ENCODE measurements at regions not wholly inside any gene's neighbourhood (a gene's known extent, or its start where the extent isn't known, plus 50 kb on each side); places are given as distances from the start of the nearest gene placed in this dataset.

DNA sequence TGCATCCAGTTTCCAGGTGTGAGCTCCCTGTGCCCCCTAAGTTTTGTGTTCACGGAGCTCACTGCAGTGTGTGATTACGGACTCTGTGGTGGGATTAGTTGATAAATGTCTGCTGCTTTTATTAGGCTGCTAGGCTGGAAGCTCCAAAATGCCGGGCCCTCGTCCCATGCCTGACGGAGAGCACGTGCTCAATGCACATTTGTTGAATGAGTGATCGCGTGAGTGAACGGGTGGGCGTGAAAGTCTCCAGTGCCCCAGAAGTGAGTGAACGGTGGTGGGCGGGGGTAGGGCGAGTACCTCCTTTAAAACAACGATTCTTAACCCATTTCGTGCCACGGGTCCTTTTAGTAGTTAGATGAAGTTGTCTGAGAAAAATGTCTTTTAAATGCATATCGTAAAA lies 175.5 kb downstream of the AACS start:
- no peak for DNase-seq (ENCODE audit: low read depth in 6 of 9, low spot score in 9 of 9)
- Histone ChIP-seq H3K9me3 (ENCODE audit: control insufficient read depth in 2 of 2, insufficient read depth in 1 of 2, low read length in 1 of 2) (peaks cover 0 to 3% of the 10 kb centered on the region in 2 donors), H3K27ac (ENCODE audit: low read depth in 1 of 2, low read length in 1 of 2) (no peak overlapping the region), H3K27me3 (ENCODE audit: control insufficient read depth in 2 of 2, insufficient read depth in 1 of 2, low read length in 1 of 2) (peaks cover 0 to 2% of the 10 kb centered on the region in 2 donors), H3K36me3 (ENCODE audit: control insufficient read depth in 2 of 2, insufficient read depth in 2 of 2, low read length in 1 of 2) (no peaks in the 10 kb centered on the region), H3K4me3 (ENCODE audit: low read length in 2 of 2) (no peak overlapping the region), H3K4me1 (ENCODE audit: control insufficient read depth in 2 of 2, insufficient read depth in 2 of 2, low read length in 2 of 2) (no peaks in the 10 kb centered on the region)
- WGBS, result 77% methylated on average over 17 of the region's 17 CpGs

DNA sequence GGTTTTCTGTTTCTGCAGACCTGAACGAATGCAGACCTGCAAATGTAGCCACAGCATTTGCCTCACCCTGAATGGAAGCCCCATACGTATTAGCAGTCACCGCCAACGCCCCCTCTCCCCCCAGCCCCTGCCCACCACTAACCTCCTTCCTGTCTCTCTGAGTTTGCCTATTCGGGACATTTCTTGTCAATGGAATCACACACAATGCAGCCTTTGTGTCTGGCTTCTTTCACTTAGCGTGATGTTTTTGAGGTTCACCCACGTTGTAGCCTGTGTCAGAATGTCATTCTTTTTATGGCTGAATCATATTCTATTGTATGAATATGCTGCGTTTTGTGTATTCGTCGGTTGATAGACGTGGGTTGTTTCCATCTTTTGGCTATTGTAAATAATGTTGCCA lies 178.6 kb downstream of the AACS start:
- H3K27ac ChIP-seq (ENCODE audit: low read depth in 1 of 2, low read length in 1 of 2), result no peak overlapping the region
- H3K27me3 ChIP-seq (ENCODE audit: control insufficient read depth in 2 of 2, insufficient read depth in 1 of 2, low read length in 1 of 2), result peaks cover 0 to 2% of the 10 kb centered on the region in 2 donors
- H3K9me3 ChIP-seq (ENCODE audit: control insufficient read depth in 2 of 2, insufficient read depth in 1 of 2, low read length in 1 of 2), result no peaks in the 10 kb centered on the region
- H3K36me3 ChIP-seq (ENCODE audit: control insufficient read depth in 2 of 2, insufficient read depth in 2 of 2, low read length in 1 of 2), result no peaks in the 10 kb centered on the region
- no peak overlapping the region for H3K4me3 ChIP-seq (ENCODE audit: low read length in 2 of 2)
- H3K4me1 ChIP-seq (ENCODE audit: control insufficient read depth in 2 of 2, insufficient read depth in 2 of 2, low read length in 2 of 2), result no peaks in the 10 kb centered on the region
- no peak for DNase-seq (ENCODE audit: low read depth in 6 of 9, low spot score in 9 of 9)
- 82% methylated on average over 11 of the region's 11 CpGs for WGBS

DNA sequence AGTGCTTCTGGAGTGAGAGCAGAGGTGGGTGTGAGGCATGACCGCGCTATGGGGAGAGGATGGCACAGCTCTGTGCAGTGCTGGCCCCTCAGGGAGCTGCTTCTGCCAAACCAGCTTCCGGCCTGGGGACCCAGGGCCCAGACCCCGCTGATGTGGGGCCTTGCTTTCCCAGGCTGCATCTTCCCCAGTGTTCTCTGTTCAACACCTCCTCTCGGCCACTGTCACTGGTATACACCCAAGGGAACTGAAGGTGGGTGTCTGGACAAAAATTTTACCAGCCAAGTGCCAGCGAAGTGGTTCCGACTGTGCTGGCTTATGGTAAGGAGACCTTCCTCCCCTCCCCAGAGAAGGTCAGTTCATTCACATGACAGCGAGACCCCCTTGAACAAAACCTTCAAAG lies 179.1 kb downstream of the AACS start:
- 95% methylated on average over 8 of the region's 8 CpGs for WGBS
- Histone ChIP-seq H3K36me3 (ENCODE audit: control insufficient read depth in 2 of 2, insufficient read depth in 2 of 2, low read length in 1 of 2) (no peaks in the 10 kb centered on the region), H3K27me3 (ENCODE audit: control insufficient read depth in 2 of 2, insufficient read depth in 1 of 2, low read length in 1 of 2) (peaks cover 0 to 2% of the 10 kb centered on the region in 2 donors), H3K9me3 (ENCODE audit: control insufficient read depth in 2 of 2, insufficient read depth in 1 of 2, low read length in 1 of 2) (no peaks in the 10 kb centered on the region), H3K4me1 (ENCODE audit: control insufficient read depth in 2 of 2, insufficient read depth in 2 of 2, low read length in 2 of 2) (no peaks in the 10 kb centered on the region), H3K27ac (ENCODE audit: low read depth in 1 of 2, low read length in 1 of 2) (no peak overlapping the region), H3K4me3 (ENCODE audit: low read length in 2 of 2) (no peak overlapping the region)
- no peak for DNase-seq (ENCODE audit: low read depth in 6 of 9, low spot score in 9 of 9)

DNA sequence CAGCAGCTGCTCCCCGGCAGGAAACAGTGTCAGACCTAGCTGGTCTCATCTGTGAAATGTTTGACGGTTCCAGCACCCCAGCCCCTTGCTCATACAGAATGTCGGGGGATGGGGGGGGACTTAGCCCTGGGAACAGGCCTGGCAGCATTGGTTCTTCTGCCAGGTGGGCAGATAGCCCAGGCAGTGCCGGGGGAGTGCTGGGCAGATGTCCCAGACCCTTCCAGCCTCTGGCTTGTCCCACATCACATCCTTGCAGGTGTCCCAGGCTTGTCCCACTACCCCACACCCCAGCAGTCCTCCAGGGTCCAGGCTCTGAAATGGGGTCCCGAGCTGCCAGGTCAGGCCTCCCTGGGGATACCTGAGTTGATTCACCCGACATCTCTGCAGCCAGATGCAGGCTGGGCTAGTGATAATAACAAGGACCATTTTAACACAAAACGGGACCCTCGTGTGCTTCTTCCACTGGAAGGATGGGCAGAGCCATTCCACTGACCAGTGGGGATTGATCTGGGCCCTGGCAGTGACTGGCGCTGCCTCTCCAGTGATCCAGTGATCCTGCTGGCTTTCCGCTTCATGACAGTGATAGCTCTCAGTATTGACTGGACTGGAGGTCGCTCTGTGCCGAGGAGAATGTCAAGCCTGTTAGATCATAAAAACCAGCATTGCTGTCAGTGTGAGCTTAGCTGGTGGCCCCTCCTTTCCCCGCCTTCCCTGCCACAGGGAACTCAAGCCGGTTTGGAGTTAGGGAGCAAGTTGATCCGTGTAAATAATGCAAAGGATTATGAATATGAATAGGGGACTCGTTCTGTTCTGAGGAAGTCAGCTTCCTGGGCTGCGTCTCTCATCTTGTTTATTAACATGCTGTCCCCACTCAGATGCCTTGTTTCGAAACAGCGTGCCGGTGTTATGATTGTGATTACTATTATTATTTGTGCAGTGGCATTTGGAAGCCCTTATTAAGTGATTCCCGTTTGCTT lies 180.6 kb downstream of the AACS start:
- Histone ChIP-seq H3K4me3 (ENCODE audit: low read length in 2 of 2) (no peak overlapping the region), H3K4me1 (ENCODE audit: control insufficient read depth in 2 of 2, insufficient read depth in 2 of 2, low read length in 2 of 2) (no peaks in the 10 kb centered on the region), H3K36me3 (ENCODE audit: control insufficient read depth in 2 of 2, insufficient read depth in 2 of 2, low read length in 1 of 2) (no peaks in the 10 kb centered on the region), H3K27ac (ENCODE audit: low read depth in 1 of 2, low read length in 1 of 2) (no peak overlapping the region), H3K27me3 (ENCODE audit: control insufficient read depth in 2 of 2, insufficient read depth in 1 of 2, low read length in 1 of 2) (peaks cover 0 to 2% of the 10 kb centered on the region in 2 donors), H3K9me3 (ENCODE audit: control insufficient read depth in 2 of 2, insufficient read depth in 1 of 2, low read length in 1 of 2) (no peaks in the 10 kb centered on the region)
- no peak for DNase-seq (ENCODE audit: low read depth in 6 of 9, low spot score in 9 of 9)
- WGBS, result 65% methylated on average over 21 of the region's 21 CpGs

DNA sequence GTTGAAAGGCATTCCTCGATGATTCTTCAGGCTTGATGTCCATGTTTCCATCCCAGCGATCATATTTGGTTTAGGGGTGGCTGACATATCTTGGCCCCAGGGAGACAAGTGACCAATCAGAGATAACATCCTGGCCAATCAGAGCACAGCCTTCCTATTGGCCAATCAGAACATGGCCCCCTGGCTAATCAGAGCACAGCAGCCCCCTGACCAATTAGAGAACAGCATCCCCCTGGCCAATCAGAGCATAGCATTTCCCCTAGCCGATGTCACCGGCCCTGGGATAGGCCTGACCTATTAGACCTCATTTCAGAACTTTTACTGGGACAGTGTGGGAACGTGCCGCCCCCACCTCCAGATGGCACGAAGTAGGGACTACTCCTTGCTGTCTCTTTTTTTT lies 182.2 kb downstream of the AACS start:
- DNase-seq (ENCODE audit: low read depth in 6 of 9, low spot score in 9 of 9), result no peak
- no peaks in the 10 kb centered on the region for H3K4me1 ChIP-seq (ENCODE audit: control insufficient read depth in 2 of 2, insufficient read depth in 2 of 2, low read length in 2 of 2)
- H3K27me3 ChIP-seq (ENCODE audit: control insufficient read depth in 2 of 2, insufficient read depth in 1 of 2, low read length in 1 of 2), result peaks cover 0 to 2% of the 10 kb centered on the region in 2 donors
- no peaks in the 10 kb centered on the region for H3K36me3 ChIP-seq (ENCODE audit: control insufficient read depth in 2 of 2, insufficient read depth in 2 of 2, low read length in 1 of 2)
- 96% methylated on average over 7 of the region's 7 CpGs for WGBS
- no peak overlapping the region for H3K4me3 ChIP-seq (ENCODE audit: low read length in 2 of 2)
- no peaks in the 10 kb centered on the region for H3K9me3 ChIP-seq (ENCODE audit: control insufficient read depth in 2 of 2, insufficient read depth in 1 of 2, low read length in 1 of 2)
- no peak overlapping the region for H3K27ac ChIP-seq (ENCODE audit: low read depth in 1 of 2, low read length in 1 of 2)

DNA sequence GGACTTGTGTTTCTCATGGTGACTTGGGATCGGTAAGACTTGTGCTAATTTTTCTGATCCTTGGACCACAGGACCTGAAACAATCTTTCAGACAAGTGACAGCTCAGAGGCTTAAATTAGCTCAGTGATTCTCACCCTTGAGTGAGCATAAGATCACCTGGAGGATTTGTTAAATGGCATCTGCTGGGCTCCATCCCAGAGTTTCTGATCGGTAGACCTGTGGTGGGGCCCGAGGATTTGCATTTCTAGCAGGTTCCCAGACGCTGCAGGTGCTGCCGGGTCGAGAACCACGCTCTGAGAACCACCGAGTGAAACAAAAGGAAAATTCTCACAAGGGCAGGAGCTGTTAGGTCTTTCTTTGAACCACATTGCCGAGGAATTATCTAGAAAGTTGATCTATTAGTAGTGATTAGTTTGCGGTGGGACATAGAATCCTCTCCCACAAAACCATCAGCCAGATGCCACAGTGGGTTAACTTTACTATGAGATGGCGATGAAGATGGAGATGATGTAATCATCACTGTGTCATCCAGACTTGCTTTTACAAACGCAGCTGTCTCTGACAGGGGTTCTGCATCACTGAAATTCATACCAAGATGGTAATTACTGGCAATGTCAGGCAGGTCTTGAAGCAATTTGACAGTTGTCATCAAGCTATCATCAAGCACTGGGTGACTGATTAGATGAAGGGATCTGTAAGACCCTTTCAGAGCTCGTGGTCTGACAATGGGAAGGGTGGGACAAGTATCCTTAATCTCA lies 184.0 kb downstream of the AACS start:
- DNase-seq (ENCODE audit: low read depth in 6 of 9, low spot score in 9 of 9), result no peak
- WGBS, result 89% methylated on average over 13 of the region's 13 CpGs
- Histone ChIP-seq H3K4me1 (ENCODE audit: control insufficient read depth in 2 of 2, insufficient read depth in 2 of 2, low read length in 2 of 2) (no peaks in the 10 kb centered on the region), H3K27me3 (ENCODE audit: control insufficient read depth in 2 of 2, insufficient read depth in 1 of 2, low read length in 1 of 2) (peaks cover 0 to 2% of the 10 kb centered on the region in 2 donors), H3K36me3 (ENCODE audit: control insufficient read depth in 2 of 2, insufficient read depth in 2 of 2, low read length in 1 of 2) (no peaks in the 10 kb centered on the region), H3K9me3 (ENCODE audit: control insufficient read depth in 2 of 2, insufficient read depth in 1 of 2, low read length in 1 of 2) (no peaks in the 10 kb centered on the region), H3K4me3 (ENCODE audit: low read length in 2 of 2) (no peak overlapping the region), H3K27ac (ENCODE audit: low read depth in 1 of 2, low read length in 1 of 2) (no peak overlapping the region)

DNA sequence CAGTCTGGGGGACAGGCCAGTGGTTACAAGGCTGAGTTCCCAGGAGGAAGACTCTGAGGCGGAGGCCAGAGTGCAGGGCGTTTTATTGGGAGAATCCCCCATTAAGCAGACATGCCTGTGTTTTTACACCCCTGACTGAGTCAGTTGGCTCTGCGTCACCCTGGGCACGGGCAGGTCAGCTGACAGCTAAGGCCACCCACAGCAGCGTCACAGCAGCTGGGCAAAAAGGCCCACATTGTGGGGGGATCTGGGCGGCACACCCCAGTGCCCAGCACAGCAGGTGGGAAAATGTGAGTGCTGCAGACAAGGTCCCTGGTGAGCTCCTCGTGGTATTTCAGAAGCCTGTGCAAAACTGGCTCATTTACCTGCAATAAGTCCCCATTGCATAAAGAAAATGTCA lies 184.7 kb downstream of the AACS start:
- Histone ChIP-seq H3K36me3 (ENCODE audit: control insufficient read depth in 2 of 2, insufficient read depth in 2 of 2, low read length in 1 of 2) (no peaks in the 10 kb centered on the region), H3K27me3 (ENCODE audit: control insufficient read depth in 2 of 2, insufficient read depth in 1 of 2, low read length in 1 of 2) (peaks cover 0 to 2% of the 10 kb centered on the region in 2 donors), H3K27ac (ENCODE audit: low read depth in 1 of 2, low read length in 1 of 2) (no peak overlapping the region), H3K4me3 (ENCODE audit: low read length in 2 of 2) (no peak overlapping the region), H3K9me3 (ENCODE audit: control insufficient read depth in 2 of 2, insufficient read depth in 1 of 2, low read length in 1 of 2) (no peaks in the 10 kb centered on the region), H3K4me1 (ENCODE audit: control insufficient read depth in 2 of 2, insufficient read depth in 2 of 2, low read length in 2 of 2) (no peaks in the 10 kb centered on the region)
- no peak for DNase-seq (ENCODE audit: low read depth in 6 of 9, low spot score in 9 of 9)
- 89% methylated on average over 7 of the region's 7 CpGs for WGBS

DNA sequence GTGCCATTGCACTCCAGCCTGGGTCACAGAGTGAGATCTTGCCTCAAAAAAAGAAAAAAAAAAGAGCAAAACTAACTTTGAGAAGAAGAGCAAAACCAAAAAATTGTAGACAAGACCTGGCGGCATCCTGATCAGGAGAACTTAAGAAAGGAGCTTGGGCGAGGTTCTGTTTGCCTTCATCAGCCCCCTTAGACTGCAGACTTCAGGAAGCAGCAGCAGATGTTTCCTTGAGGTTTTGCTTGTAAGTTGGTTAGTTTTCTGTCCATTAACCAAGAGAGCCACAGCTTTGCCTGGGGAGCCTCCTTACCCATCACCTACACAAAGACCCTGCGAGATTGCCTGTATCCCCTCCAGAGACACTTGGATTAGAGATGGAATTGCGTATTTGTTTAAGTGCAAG lies 189.0 kb downstream of the AACS start:
- Histone ChIP-seq H3K27ac (ENCODE audit: low read depth in 1 of 2, low read length in 1 of 2) (no peak overlapping the region), H3K36me3 (ENCODE audit: control insufficient read depth in 2 of 2, insufficient read depth in 2 of 2, low read length in 1 of 2) (no peaks in the 10 kb centered on the region), H3K27me3 (ENCODE audit: control insufficient read depth in 2 of 2, insufficient read depth in 1 of 2, low read length in 1 of 2) (no peaks in the 10 kb centered on the region), H3K4me3 (ENCODE audit: low read length in 2 of 2) (no peak overlapping the region), H3K4me1 (ENCODE audit: control insufficient read depth in 2 of 2, insufficient read depth in 2 of 2, low read length in 2 of 2) (no peaks in the 10 kb centered on the region), H3K9me3 (ENCODE audit: control insufficient read depth in 2 of 2, insufficient read depth in 1 of 2, low read length in 1 of 2) (no peaks in the 10 kb centered on the region)
- WGBS, result 31% methylated on average over 4 of the region's 4 CpGs
- DNase-seq (ENCODE audit: low read depth in 6 of 9, low spot score in 9 of 9), result no peak

DNA sequence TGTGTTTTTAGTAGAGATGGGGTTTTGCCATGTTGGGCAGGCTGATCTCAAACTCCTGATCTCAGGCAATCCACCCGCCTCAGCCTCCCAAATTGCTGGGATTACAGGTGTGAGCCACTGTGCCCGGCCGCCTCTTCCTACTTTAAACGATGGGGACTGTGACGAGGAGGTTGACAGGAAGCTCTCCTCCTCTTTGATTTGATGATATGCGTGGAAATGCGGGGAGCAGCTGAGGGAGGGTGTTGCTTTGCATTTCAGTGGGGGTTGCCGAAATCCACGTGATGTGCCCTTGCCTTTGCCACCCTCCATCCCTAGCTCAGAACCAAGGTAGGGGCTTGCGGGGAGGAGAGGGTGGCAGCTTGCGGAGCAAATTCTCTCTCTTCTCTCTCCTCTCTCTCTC lies 189.6 kb downstream of the AACS start:
- Histone ChIP-seq H3K27me3 (ENCODE audit: control insufficient read depth in 2 of 2, insufficient read depth in 1 of 2, low read length in 1 of 2) (no peaks in the 10 kb centered on the region), H3K4me1 (ENCODE audit: control insufficient read depth in 2 of 2, insufficient read depth in 2 of 2, low read length in 2 of 2) (no peaks in the 10 kb centered on the region), H3K4me3 (ENCODE audit: low read length in 2 of 2) (no peak overlapping the region), H3K36me3 (ENCODE audit: control insufficient read depth in 2 of 2, insufficient read depth in 2 of 2, low read length in 1 of 2) (no peaks in the 10 kb centered on the region), H3K27ac (ENCODE audit: low read depth in 1 of 2, low read length in 1 of 2) (no peak overlapping the region), H3K9me3 (ENCODE audit: control insufficient read depth in 2 of 2, insufficient read depth in 1 of 2, low read length in 1 of 2) (no peaks in the 10 kb centered on the region)
- no peak for DNase-seq (ENCODE audit: low read depth in 6 of 9, low spot score in 9 of 9)
- 70% methylated on average over 11 of the region's 11 CpGs for WGBS
